Tibial nerve (tissue), 4 donors: ENCODE measurements at regions not wholly inside any gene's neighbourhood (a gene's known extent, or its start where the extent isn't known, plus 50 kb on each side); places are given as distances from the start of the nearest gene placed in this dataset.

ENCODE experiments used
- DNase-seq, 2 donors: peaks; one replicate each; pipeline ENCODE4 v3.0.0-alpha.2; 2019; ENCODE audit warnings: low spot score in 2 of 2
- H3K27ac ChIP-seq, 4 donors: fragments of 200-600 bp; sonication (generic) in 3 of 4; one replicate each; pipeline ENCODE4 v1.5.1; 2017 to 2019; ENCODE audit warnings: mild to moderate bottlenecking in 1 of 4
- H3K27me3 ChIP-seq, 2 donors: fragments of 200-600 bp; sonication (generic) in 1 of 2; one replicate each; pipeline versions ENCODE4 v1.5.1 to v1.6.0; 2017 to 2019
- H3K36me3 ChIP-seq, 3 donors: fragments of 200-600 bp; sonication (generic); one replicate each; pipeline ENCODE4 v1.5.1; 2018 to 2019
- H3K4me1 ChIP-seq, 4 donors: fragments of 200-600 bp; sonication (generic) in 3 of 4; one replicate each; pipeline ENCODE4 v1.5.1; 2017 to 2019
- H3K4me3 ChIP-seq, 4 donors: fragments of 200-600 bp; sonication (generic) in 3 of 4; one replicate each; pipeline ENCODE4 v1.5.1; 2017 to 2019; ENCODE audit warnings: mild to moderate bottlenecking in 1 of 4, moderate library complexity in 1 of 4
- H3K9me3 ChIP-seq, 4 donors: fragments of 200-600 bp; sonication (generic) in 3 of 4; one replicate each; pipeline ENCODE4 v1.5.1; 2017 to 2019
- CTCF ChIP-seq, 5 experiments: fragments of 200-600 bp in 3 of 5; fragments of 450-650 bp in 2 of 5; sonication (generic) in 3 of 5; IDR thresholded peaks; one replicate each; pipeline ENCODE4 v1.5.1; 2016 to 2019; ENCODE audit warnings: antibody characterized with exemption in 5 of 5, mild to moderate bottlenecking in 3 of 5, moderate library complexity in 2 of 5
- EP300 ChIP-seq, 2 donors: sonication (generic); formaldehyde crosslinking; IDR thresholded peaks; one replicate each; pipeline ENCODE4 v1.6.1; 2017; ENCODE audit warnings: antibody characterized with exemption in 2 of 2, mild to moderate bottlenecking in 1 of 2
- POLR2A ChIP-seq, 2 donors: fragments of 450-650 bp; IDR thresholded peaks; one replicate each; pipeline ENCODE4 v1.6.1; 2017; ENCODE audit warnings: antibody characterized with exemption in 2 of 2, mild to moderate bottlenecking in 2 of 2, moderate library complexity in 2 of 2
- WGBS, 2 donors: methylation state at CpG; one replicate each; pipeline ENCODE4 v1.1.5; 2018; 5-methylcytosine and 5-hydroxymethylcytosine counted together

DNA sequence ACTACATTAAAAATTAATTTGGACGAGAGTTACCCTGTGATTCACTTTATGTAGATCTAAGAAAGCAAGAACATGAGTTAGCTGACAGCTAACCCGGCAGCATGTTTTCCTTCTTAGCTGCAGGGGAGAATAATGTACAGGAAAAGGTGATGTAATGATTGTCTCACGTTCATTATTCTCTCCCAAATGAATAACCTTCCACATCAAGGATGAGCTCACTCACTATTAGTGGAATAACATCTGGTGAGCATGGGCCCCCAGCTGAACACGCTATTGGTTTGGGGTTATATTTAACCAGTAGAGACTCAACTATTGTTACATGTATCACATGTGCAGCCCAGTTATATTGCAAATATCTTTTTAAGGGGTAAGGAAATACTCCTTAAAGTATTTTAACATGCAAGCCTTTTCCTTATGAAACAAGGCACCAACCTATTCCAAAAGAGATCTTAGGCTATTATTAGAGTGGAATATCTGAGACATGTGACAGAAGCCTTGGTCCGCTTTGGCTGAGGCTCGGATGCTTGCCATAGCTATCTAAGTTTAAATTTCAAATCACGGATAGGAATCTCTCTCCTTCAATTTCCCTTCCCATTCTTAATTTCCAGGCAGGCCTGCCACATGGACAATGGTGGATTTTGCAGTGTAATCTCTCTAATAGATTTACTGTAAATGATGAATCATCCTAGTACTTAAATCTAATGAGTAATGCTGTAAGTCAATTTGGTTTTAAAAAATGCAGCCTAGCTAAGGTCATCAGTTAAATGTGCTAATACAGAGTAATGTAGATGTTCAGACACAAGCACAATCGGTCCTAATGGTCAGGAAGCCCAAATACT lies 99.0 kb upstream of the OTUD4 start:
- Histone ChIP-seq H3K4me1 (peaks cover 0 to 6% (median 0%) of the 10 kb centered on the region in 4 donors), H3K36me3 (no peaks in the 10 kb centered on the region), H3K27me3 (no peaks in the 10 kb centered on the region), H3K4me3 (no peak overlapping the region), H3K9me3 (no peaks in the 10 kb centered on the region), H3K27ac (no peak overlapping the region)
- 48 to 55% methylated on average over 8 of the region's 8 CpGs for WGBS, 2 donors
- no peak for DNase-seq
- TF ChIP-seq EP300 (IDR thresholded peaks at IDR 0.05) (no peak), POLR2A (IDR thresholded peaks at IDR 0.05) (no peak), CTCF (IDR thresholded peaks at IDR 0.05) (no peak)

DNA sequence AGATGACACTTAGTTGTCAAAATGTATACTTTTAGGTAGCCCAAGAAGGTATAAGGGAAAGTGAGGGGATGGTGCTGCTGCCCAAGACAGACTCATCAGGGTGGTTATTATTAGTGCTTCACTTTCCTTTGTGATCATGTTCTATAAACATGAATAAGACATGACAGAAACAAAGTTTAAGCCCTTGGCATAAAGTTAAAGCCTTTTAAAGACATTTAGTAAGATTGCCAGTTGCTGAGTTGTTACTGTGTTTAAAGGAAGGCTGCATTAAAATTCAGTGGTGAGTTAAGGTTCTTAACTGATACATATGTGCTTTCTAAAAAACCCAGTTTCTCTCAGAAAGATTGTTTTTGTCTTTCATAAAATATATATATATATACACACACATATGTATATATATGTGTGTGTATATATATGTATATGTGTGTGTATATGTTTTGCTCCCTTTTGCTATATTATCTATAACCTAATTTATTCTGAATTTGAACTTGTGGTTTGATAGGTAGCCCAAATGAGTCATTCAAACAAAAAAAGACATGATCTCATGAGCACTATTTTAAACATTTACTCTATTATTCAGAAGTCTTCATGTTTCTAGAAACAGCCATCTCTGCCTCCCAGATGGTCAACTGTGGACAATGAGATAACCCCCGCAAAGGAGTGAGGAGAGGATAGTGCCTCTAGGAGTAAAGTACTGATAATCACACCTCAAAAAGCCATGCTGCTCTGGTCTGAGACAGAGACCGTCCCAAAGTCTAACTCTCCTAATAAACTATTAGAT lies 98.1 kb upstream of the OTUD4 start:
- H3K4me3 ChIP-seq: no peak overlapping the region
- TF ChIP-seq EP300 (IDR thresholded peaks at IDR 0.05) (no peak), CTCF (IDR thresholded peaks at IDR 0.05) (no peak), POLR2A (IDR thresholded peaks at IDR 0.05) (no peak)
- WGBS, 2 donors: 78 to 81% methylated on average over 2 of the region's 2 CpGs

GRCh38 chr4:145277011-145277410 lies 96.6 kb upstream of the OTUD4 start:
- H3K27ac ChIP-seq: no peak overlapping the region
- peaks cover 0 to 6% (median 0%) of the 10 kb centered on the region in 4 donors for H3K4me1 ChIP-seq
- peaks cover 0 to 6% (median 0%) of the 10 kb centered on the region in 4 donors for H3K9me3 ChIP-seq
- DNase-seq: no peak
- no peak for TF ChIP-seq CTCF (IDR thresholded peaks at IDR 0.05)
- no peak for TF ChIP-seq EP300 (IDR thresholded peaks at IDR 0.05)
- TF ChIP-seq POLR2A (IDR thresholded peaks at IDR 0.05): no peak
- WGBS, 2 donors: 67 to 72% methylated on average over 1 of the region's 1 CpG
- H3K27me3 ChIP-seq: no peaks in the 10 kb centered on the region
- no peak overlapping the region for H3K4me3 ChIP-seq
- H3K36me3 ChIP-seq: no peaks in the 10 kb centered on the region

More for the DNA sequence above, 98.1 kb upstream of the OTUD4 start:
- no peaks in the 10 kb centered on the region for H3K36me3 ChIP-seq
- DNase-seq: no peak
- peaks cover 0 to 6% (median 0%) of the 10 kb centered on the region in 4 donors for H3K4me1 ChIP-seq
- H3K27me3 ChIP-seq: no peaks in the 10 kb centered on the region
- no peak overlapping the region for H3K27ac ChIP-seq
- H3K9me3 ChIP-seq: peaks cover 0 to 6% (median 0%) of the 10 kb centered on the region in 4 donors

DNA sequence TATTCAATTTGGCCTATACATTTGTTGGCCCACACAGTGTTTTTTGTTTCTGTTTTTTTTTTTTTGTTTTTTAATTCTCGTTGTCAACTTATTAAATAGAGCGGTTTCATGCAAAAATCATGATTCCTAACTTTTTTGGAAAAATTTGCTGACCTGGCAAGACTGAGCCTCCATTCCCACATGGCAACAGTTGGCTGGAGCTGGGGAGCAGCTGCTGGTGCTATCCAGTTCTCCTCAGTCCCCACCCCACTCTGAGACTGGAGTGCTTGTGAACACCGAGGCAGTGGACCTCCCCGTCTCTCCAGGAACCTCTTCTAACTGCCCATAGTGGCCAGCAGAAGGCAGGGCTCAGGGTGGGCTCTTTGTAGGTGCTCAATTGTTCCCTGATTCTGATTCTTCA lies 95.7 kb upstream of the OTUD4 start:
- WGBS, 2 donors: 51 to 63% methylated on average over 4 of the region's 4 CpGs
- TF ChIP-seq CTCF (IDR thresholded peaks at IDR 0.05): no peak
- no peak for TF ChIP-seq EP300 (IDR thresholded peaks at IDR 0.05)
- TF ChIP-seq POLR2A (IDR thresholded peaks at IDR 0.05): no peak
- DNase-seq: no peak

GRCh38 chr4:145271194-145271593 lies 90.8 kb upstream of the OTUD4 start:
- no peak for DNase-seq
- H3K4me1 ChIP-seq: no peaks in the 10 kb centered on the region
- no peak overlapping the region for H3K27ac ChIP-seq
- H3K27me3 ChIP-seq: no peaks in the 10 kb centered on the region
- H3K4me3 ChIP-seq: no peak overlapping the region
- H3K9me3 ChIP-seq: peaks cover 0 to 6% (median 0%) of the 10 kb centered on the region in 4 donors
- no peak for TF ChIP-seq EP300 (IDR thresholded peaks at IDR 0.05)
- 70 to 92% methylated on average over 2 of the region's 2 CpGs for WGBS, 2 donors
- no peaks in the 10 kb centered on the region for H3K36me3 ChIP-seq

More for the DNA sequence above, 95.7 kb upstream of the OTUD4 start:
- Histone ChIP-seq H3K27ac (no peak overlapping the region), H3K36me3 (no peaks in the 10 kb centered on the region), H3K4me3 (no peak overlapping the region), H3K4me1 (peaks cover 0 to 6% (median 0%) of the 10 kb centered on the region in 4 donors), H3K9me3 (peaks cover 0 to 6% (median 0%) of the 10 kb centered on the region in 4 donors), H3K27me3 (no peaks in the 10 kb centered on the region)
